Left ventricle myocardium inferior (tissue), 1 donor: ENCODE measurements at regions not wholly inside any gene's neighbourhood (a gene's known extent, or its start where the extent isn't known, plus 50 kb on each side); places are given as distances from the start of the nearest gene placed in this dataset.

Experiments
- DNase-seq: peaks from one replicate; pipeline ENCODE4 v3.0.0-alpha.2; 2020
- H3K27ac ChIP-seq: fragments of 200-600 bp; replicated peaks from 2 replicates; pipeline ENCODE4 v1.8.0; 2021
- H3K27me3 ChIP-seq: fragments of 200-600 bp; 2 replicates; pipeline ENCODE4 v1.8.0; 2021; ENCODE audit warnings: low read depth
- H3K36me3 ChIP-seq: fragments of 200-600 bp; 2 replicates; pipeline ENCODE4 v1.8.0; 2021
- H3K4me1 ChIP-seq: fragments of 200-600 bp; 2 replicates; pipeline ENCODE4 v1.8.0; 2021
- H3K4me3 ChIP-seq: fragments of 200-600 bp; 2 replicates; pipeline ENCODE4 v1.8.0; 2021; ENCODE audit warnings: mild to moderate bottlenecking, moderate library complexity
- H3K9me3 ChIP-seq: fragments of 200-600 bp; replicated peaks from 2 replicates; pipeline ENCODE4 v1.8.0; 2021
- CTCF ChIP-seq: fragments of 200-600 bp; IDR thresholded peaks from 2 replicates; pipeline ENCODE4 v1.8.0; 2021; ENCODE audit warnings: antibody characterized with exemption, mild to moderate bottlenecking, borderline replicate concordance
- intact Hi-C: fragments of 100-400 bp; cut with micrococcal nuclease; formaldehyde crosslinking; loops from one replicate; pipeline ENCODE4 v1.11.0; 2022
- donor health status: DM: no; HTN: yes; CAD: no; lungs with severe emphysema.

GRCh38 chrX:110435196-110435595, 76.5 kb downstream of the RTL9 start:
- no peak overlapping the region for H3K4me3 ChIP-seq
- H3K36me3 ChIP-seq = no peaks in the 10 kb centered on the region
- H3K27ac ChIP-seq = no peak overlapping the region
- DNase-seq = no peak
- intact Hi-C loops = no loop called here
- H3K27me3 ChIP-seq = no peaks in the 10 kb centered on the region
- no peak for TF ChIP-seq CTCF
- no peaks in the 10 kb centered on the region for H3K4me1 ChIP-seq
- H3K9me3 ChIP-seq = no peaks in the 10 kb centered on the region

- Histone ChIP-seq H3K9me3 (no peaks in the 10 kb centered on the region), H3K27ac (no peak overlapping the region), H3K36me3 (no peaks in the 10 kb centered on the region), H3K27me3 (no peaks in the 10 kb centered on the region), H3K4me3 (no peak overlapping the region), H3K4me1 (no peaks in the 10 kb centered on the region)
- intact Hi-C loops = no loop called here
- no peak for DNase-seq
- TF ChIP-seq CTCF = no peak
These were observed 77.9 kb downstream of the RTL9 start for GRCh38 chrX:110436523-110436922.

GRCh38 chrX:110437686-110438085, 79.0 kb downstream of the RTL9 start:
- Histone ChIP-seq H3K27me3 (no peaks in the 10 kb centered on the region), H3K36me3 (no peaks in the 10 kb centered on the region), H3K4me3 (no peak overlapping the region), H3K9me3 (no peaks in the 10 kb centered on the region), H3K4me1 (no peaks in the 10 kb centered on the region), H3K27ac (no peak overlapping the region)
- no peak for DNase-seq
- no peak for TF ChIP-seq CTCF
- intact Hi-C loops = no loop called here

- intact Hi-C loops = no loop called here
- no peaks in the 10 kb centered on the region for H3K27me3 ChIP-seq
- H3K9me3 ChIP-seq = no peaks in the 10 kb centered on the region
- H3K4me1 ChIP-seq = no peaks in the 10 kb centered on the region
- no peak overlapping the region for H3K27ac ChIP-seq
- H3K4me3 ChIP-seq = no peak overlapping the region
- no peak for DNase-seq
- no peak for TF ChIP-seq CTCF
- H3K36me3 ChIP-seq = no peaks in the 10 kb centered on the region
These were observed 81.6 kb downstream of the RTL9 start for GRCh38 chrX:110440016-110440805.

- no peak for TF ChIP-seq CTCF
- Histone ChIP-seq H3K4me1 (no peaks in the 10 kb centered on the region), H3K27me3 (no peaks in the 10 kb centered on the region), H3K36me3 (no peaks in the 10 kb centered on the region), H3K4me3 (no peak overlapping the region), H3K27ac (no peak overlapping the region), H3K9me3 (no peaks in the 10 kb centered on the region)
- intact Hi-C loops = no loop called here
- DNase-seq = no peak
These were observed 84.0 kb downstream of the RTL9 start for GRCh38 chrX:110442635-110443034.
